GM19035 (cell line): ENCODE measurements at regions not wholly inside any gene's neighbourhood (a gene's known extent, or its start where the extent isn't known, plus 50 kb on each side); places are given as distances from the start of the nearest gene placed in this dataset.

Experiments used
- ATAC-seq: cut with Tn5 transposase; IDR thresholded peaks from one replicate; pipeline ENCODE4 v1.9.1; 2021; ENCODE audit not compliant: unreplicated experiment

- ATAC-seq = peak; percentile 79
Measured at GRCh38 chr4:62399242-62399641, 1199.1 kb downstream of the ADGRL3 start.

- no peak for ATAC-seq
Measured at GRCh38 chr4:62398318-62398717, 1198.2 kb downstream of the ADGRL3 start.

GRCh38 chr4:62394766-62395165 is 1194.6 kb downstream of the ADGRL3 start:
- no peak for ATAC-seq

GRCh38 chr4:62387808-62388207 is 1187.7 kb downstream of the ADGRL3 start:
- no peak for ATAC-seq

- ATAC-seq = no peak
Measured at GRCh38 chr4:62377700-62378099, 1177.6 kb downstream of the ADGRL3 start.

- ATAC-seq = no peak
Measured at GRCh38 chr4:62377245-62377644, 1177.1 kb downstream of the ADGRL3 start.

- ATAC-seq = no peak
Measured at GRCh38 chr4:62366939-62367338, 1166.8 kb downstream of the ADGRL3 start.

- ATAC-seq = no peak
Measured at GRCh38 chr4:62360156-62360545, 1160.0 kb downstream of the ADGRL3 start.

- no peak for ATAC-seq
Measured at GRCh38 chr4:62359441-62360155, 1159.5 kb downstream of the ADGRL3 start.

- no peak for ATAC-seq
Measured at GRCh38 chr4:62344915-62345314, 1144.8 kb downstream of the ADGRL3 start.

- no peak for ATAC-seq
Measured at GRCh38 chr4:62344474-62344873, 1144.3 kb downstream of the ADGRL3 start.

- ATAC-seq = no peak
Measured at GRCh38 chr4:62342346-62342745, 1142.2 kb downstream of the ADGRL3 start.

GRCh38 chr4:62328526-62328925 is 1128.4 kb downstream of the ADGRL3 start:
- ATAC-seq = no peak

GRCh38 chr4:62327612-62328297 is 1127.6 kb downstream of the ADGRL3 start:
- no peak for ATAC-seq

GRCh38 chr4:62324215-62324614 is 1124.1 kb downstream of the ADGRL3 start:
- ATAC-seq = no peak

GRCh38 chr4:62320612-62321011 is 1120.5 kb downstream of the ADGRL3 start:
- no peak for ATAC-seq

- no peak for ATAC-seq
Measured at GRCh38 chr4:62302710-62303109, 1102.6 kb downstream of the ADGRL3 start.

GRCh38 chr4:62301500-62301899 is 1101.4 kb downstream of the ADGRL3 start:
- no peak for ATAC-seq

GRCh38 chr4:62293551-62293950 is 1093.4 kb downstream of the ADGRL3 start:
- no peak for ATAC-seq

GRCh38 chr4:62292911-62293310 is 1092.8 kb downstream of the ADGRL3 start:
- ATAC-seq = no peak

- ATAC-seq = no peak
Measured at GRCh38 chr4:62288808-62289541, 1088.8 kb downstream of the ADGRL3 start.

- no peak for ATAC-seq
Measured at GRCh38 chr4:62285026-62285425, 1084.9 kb downstream of the ADGRL3 start.
